Hematopoietic multipotent progenitor cell (in vitro differentiated cells): ENCODE measurements at regions not wholly inside any gene's neighbourhood (a gene's known extent, or its start where the extent isn't known, plus 50 kb on each side); places are given as distances from the start of the nearest gene placed in this dataset.
A peak's percentile ranks its signal among the peaks of the same experiment; 100 is the strongest.
"Not testable (repeated sequence)": the region's sequence is repeated elsewhere in the genome, so short reads cannot be mapped to it uniquely, and the experiment has no call there.

Experiments
- DNase-seq, 3 donors: peaks; one replicate each; pipeline ENCODE4 v3.0.0-alpha.2; 2011 to 2015; ENCODE audit warnings: low read depth in 2 of 3, low spot score in 2 of 3

DNA sequence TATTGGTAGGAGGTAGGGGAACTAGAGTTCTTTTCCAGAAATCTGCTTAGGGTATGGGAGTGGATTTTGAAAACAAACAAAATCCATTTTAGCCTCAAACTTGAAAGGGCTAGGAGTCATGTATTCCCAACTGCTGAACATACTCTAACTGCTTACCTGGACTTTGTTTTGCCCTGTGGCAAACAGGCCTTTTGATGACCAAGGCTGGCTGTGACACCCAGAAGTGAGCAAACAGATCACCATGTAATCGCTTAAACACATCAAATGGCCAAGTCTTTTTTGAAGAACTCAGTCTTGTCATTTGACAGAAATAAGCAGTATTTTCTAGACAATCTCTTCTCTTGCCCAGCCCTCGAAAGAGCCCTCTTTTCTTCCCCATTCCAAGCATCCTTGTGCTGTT is 203.4 kb downstream of the KIT start:
- no peak for DNase-seq

DNA sequence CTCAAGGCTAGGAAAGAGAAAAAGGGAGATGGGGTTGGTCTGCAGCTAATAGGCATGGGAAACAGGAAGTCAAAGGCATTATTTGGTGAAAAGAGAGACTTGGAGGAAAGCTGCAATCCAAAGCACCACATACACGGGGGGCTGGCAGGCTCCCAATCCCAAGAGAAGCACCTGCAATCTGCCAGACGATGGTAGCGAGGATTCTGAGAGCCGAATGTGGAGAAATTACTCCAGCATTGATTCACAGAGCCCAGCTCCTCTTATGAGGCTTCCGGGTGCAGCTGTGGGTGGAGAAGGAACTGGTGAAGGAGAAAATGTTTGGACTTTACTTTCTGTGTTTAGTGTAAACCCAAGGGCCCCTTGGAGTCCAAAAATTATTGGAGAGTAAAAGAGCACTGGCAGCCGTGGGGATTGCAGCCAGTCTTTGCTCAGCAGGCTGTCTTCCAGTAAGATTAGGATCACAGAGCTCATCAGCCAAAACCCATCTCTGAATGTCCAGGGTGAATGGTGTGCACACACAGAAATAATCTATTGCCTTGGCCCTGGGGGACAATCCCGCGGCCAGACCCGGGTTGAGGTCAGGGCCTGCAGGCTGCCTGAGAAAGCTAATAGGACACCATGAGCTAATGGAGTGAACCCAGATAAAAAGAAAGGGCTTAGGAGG is 197.6 kb downstream of the KIT start:
- DNase-seq, result no peak

DNA sequence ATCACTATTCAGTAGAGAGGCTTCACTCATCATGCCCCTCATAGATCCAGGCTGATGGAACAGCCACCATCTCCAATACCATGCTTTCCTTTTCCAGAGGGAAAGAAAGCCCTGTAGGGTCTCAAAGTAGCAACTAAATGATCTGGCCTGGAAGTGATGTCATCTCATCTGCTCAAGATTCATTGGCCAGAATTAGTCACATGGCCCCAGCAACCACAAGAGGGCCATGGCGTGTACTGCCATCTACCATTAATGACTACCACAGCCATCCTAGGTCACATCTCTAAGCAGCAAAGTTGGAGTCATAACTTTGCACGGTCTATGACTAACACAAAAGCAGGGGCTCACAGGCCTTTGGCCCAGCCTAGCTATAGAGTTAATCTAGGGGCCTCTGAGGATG is 194.8 kb downstream of the KIT start:
- no peak for DNase-seq

DNA sequence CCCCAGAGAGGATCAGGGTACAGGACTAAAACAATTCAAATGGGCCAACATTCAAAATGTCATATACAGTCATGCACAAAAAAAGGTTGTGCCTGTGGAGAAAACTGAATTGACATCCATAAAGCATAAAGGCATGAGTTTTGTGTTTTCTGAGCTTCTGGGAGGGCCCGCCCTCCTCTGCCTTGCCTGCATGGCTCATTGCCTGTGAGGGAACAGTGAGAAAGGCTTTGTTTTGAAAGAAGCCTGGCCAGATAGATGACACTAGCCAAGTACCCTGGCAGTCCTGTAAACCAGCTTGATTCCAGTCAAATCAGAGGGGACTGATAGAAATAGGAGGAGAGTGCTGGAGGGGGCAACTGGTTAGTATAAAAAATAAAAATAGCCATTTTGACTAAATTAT is 194.3 kb downstream of the KIT start:
- DNase-seq, result no peak

DNA sequence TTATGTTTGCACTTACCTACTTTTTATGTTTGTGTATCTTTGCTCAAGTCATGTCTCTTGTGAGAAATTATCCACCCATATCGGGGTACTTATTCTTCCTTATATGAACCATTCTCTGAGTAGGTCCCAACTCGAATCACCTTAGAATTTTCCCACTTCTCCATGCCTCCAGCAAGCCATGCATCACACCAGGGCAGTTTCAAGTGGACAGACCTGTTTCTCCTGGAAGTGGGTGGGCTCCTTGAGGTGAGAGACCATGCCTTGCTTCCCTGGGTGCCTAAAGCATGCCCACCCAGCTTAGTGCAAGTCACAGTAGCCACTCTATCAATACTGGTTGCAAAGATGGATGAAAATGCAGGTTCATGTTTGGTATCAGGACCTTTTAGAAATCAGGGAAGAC is 187.2 kb downstream of the KIT start:
- DNase-seq, result no peak

DNA sequence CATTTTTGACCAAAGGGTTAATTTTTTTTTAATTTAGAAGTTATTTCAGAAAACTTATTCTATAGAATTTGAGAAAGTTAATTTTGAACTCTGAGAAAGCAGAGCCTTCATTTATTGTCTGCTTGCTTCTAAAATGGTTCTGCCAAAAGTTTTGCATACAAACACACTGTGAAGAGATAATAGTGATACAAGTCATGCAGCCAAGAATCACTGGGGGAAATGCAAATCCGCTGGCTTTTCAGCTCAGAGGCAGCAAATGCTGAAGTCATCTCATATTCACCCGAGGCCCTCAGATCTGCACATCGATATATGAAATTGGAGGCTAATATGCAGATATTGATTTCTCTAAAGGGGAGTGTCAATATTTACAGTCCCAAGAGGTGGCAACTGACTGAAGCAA is 186.2 kb downstream of the KIT start:
- no peak for DNase-seq

DNA sequence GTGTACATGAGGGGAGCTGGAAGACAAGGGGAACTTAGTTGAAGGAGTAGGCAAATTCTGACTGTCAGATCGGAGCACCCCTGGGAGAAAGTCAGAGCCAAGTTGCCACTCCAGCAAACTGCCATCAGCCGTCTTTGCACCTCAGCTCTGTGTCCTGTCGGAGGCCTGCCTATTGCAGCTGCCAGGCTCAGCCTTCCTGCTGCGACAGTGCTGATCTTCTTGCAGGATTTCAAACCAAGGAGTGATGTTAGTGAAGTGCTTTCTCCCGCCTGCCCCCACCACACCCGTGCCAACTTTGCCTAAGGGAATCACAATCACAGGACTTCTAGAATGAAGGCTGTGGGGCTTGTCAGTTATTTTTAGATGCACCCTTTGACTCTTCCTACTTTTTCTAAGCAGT is 185.3 kb downstream of the KIT start:
- no peak for DNase-seq

DNA sequence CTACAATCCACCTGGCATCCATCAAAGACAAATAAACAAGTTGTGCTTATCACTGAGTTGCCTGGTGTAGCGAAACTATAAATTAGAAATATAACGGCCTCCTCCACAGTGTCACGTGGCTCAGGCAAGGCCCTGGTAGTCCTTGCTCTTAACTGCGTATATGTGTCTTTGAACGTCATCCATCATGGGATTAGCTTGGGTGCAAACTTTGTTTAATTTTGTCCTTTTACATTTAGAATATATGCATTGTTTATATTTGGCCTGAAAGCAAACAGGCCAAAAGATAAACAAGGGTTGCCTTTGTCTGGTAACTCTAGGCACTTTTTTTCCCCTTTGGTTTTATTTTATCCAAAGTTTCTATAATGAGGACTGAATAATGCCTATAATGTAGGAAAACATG is 184.9 kb downstream of the KIT start:
- no peak for DNase-seq

DNA sequence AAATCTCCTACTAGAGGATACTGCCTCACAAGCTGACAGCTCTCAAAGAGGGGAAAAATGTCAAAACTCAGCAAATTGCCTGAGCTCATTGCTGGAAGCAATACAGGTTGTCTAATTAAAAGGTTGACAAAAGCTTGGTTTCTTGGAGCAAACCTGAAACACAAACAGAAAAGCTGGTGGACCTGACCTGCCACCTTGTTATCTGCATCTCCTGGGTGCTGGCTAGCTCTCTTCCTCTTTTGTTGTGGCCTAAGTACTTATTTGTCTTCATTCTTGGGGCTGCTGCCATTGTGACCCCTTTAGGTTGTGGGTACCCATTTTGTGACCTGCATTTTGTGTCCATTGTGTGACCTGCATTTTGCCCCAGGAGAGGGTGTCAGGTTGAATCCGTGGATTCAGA is 184.5 kb downstream of the KIT start:
- no peak for DNase-seq

DNA sequence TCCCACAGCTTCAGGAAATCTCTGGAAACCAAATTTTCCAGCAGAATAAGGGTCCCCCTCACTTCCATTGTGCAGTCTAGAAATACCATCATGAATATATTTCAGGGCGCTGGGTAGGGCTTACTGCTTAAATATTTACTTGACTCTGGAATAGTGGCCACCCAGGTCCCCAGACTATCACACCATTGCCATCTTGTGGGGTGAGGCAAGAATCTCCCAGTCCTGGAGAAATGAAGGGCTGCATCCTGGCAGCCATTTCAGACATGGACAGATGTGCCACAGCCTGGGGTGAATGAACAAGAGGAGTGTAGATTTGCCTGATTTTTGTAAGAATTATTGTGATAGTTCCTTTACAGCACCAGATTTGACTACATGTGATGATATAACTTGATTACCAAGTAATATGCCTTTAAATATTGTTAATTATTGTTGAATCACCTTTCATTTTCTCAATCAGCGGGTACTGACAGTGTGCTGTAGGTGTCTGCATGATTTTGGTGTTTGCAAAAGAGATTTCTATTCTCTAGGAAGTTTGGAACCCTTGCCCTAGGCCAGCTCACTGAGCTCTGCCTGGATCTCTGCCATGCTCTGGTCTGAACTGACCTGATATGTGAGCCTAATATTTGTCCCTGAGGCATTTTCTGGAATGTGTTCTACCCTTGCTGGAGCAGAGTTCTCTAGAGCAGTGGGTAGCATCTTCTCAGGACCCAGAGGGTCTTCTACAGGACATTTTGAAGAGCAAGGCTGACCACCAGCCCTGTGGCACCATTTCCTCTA is 183.4 kb downstream of the KIT start:
- DNase-seq, result peak in 2 of 3 donors; percentile 61 to 84

DNA sequence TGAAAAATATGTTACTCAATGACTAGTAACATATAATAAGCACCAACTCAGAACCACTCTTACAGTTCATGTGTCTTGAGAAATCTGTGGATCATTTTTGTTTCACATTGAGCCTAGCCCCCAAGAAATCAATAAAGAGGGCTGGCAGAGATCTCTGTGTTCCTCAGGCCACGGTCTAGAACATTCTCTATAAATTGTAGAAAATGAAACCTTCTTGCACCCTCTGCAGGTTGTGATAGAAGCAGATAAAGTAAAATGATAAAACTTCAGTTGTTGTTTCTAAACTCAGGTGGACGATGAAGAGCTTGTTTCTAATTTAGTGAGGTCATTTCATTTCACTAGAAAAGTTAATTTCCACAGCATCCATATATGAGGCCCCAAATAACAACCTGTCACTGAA is 182.7 kb downstream of the KIT start:
- DNase-seq, result peak in 2 of 3 donors; percentile 17 to 46

DNA sequence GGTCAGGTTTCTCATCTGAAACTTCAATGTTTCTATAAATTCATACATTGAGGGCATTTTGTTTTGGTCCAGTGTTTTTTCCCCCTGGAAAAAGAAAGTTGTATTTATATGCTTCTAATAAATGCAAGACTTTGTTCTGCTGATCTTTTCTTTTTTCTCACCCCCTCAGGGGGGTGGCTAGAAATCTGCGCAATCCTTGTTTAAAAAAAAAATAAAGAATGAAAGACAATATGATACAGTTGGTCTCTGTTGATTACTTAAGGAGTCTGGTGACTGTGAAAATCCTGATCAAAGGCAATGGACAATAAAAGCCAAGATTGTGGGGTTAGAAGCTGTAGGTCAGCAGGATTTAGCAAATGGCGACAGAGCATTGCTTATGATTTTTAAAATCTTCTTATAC is 180.5 kb downstream of the KIT start:
- no peak for DNase-seq

DNA sequence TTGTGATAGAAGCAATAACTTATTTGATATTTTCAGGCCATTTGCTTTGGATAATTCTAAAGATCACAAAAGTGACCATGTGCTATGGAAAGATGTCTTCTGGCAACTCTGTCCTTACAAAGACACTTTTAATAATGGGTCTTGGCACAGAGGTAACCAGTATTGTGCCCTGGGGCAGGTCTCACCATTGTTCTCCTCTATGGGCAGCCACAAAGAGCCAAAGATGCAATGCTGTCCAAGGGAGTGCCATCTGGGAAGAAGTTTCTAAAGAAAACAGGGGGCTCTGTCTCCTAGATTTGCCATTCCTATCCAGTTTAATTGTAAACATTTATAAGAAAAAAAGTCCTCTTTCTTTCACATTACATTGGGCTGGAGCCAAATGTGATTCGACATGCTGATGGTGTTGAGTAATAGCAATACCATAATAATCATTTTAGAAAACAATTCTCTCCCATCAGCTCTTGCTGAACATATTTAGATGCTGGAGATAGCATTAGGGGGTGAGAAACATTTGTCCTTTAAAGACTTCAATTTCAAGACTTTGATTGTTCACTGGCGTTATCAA is 179.9 kb downstream of the KIT start:
- DNase-seq, result no peak

DNA sequence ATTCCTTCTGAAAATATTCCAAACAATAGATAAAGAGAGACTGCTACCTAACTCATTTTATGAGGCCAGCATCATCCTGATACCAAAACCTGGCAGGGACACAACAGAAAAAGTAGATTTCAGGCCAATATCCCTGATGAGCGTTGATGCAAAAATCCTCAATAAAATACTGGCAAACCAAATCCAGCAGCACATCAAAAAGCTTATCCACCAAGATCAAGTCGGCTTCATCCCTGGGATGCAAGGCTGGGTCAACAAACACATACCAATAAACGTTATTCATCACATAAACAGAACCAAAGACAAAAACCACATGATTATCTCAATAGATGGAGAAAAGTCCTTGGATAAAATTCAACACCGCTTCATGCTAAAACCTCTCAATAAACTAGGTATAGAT is 170.6 kb downstream of the KIT start:
- DNase-seq, result not testable (repeated sequence)

DNA sequence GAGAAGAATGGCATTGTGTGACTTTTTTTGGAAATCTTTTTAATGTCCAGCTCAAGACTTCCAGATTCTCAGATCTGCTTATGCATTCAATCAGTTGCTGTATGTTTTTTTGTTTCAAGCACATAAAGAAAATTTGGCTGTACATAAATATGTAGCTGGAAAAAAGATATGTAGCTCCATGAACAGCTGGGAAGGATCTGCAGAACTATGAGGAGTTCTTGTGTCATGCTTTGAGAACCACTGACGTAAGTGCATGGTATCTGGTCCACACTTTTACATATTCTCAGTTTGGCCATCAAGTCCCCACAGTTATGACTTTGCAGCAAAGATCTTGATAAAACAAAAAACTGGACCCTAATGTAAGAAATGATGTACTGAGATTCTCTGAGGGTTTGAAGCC is 165.9 kb downstream of the KIT start:
- DNase-seq, result no peak

DNA sequence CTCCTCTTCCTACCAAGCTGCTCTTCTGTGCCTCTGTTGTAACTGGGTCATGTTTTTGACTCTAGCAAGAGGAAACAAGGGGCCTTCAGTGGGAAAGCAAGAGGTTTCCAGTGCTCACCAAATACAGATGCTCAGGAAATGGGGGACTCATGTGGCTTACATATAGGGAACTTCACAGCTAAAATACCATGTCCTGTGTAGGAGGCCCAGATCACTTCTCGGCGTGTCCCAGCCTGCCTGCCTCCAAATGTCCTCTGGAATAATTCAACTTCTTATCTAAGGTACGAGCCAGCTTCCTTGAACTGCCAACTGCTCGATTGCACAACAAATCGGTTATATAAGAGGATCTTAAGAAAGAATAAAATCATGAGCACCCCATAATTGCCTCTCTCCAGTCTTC is 161.3 kb downstream of the KIT start:
- peak in 2 of 3 donors; percentile 55 to 88 for DNase-seq

DNA sequence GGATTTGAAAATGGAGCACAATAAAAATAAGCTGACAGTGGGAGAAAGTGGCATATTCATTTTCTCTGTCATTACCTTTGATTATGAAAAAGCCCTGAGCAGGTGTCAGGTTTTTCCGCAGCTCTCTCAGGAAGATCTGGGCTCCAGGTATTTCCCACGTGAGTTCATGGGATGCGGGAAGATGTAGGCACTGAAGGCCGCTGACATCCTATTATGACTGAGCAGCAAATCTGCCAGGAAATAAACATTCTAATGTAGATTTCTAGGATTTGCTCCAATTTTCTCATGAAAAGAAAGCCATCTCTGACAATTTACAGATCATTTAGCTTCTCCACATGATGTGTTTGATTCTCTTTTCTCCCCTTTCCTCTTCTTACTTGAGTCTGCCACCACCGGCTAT is 160.7 kb downstream of the KIT start:
- no peak for DNase-seq

DNA sequence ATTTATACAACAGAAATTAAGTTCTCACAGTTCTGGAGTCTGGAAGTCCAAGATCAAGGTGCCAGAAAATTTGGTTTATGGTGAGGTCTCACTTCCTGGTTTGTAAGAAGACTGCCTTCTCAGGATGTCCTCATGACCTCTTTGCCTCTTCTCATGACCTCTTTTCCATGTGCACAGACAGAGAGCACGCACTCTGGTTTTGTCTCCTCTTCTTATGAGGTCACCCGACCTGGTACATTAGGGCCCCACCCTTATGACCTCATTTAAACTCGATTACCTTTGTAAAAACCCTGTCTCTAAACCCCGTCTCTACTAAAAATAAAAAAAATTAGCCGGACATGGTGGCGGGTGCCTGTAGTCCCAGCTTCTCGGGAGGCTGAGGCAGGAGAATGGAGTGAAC is 155.9 kb downstream of the KIT start:
- DNase-seq, result no peak

DNA sequence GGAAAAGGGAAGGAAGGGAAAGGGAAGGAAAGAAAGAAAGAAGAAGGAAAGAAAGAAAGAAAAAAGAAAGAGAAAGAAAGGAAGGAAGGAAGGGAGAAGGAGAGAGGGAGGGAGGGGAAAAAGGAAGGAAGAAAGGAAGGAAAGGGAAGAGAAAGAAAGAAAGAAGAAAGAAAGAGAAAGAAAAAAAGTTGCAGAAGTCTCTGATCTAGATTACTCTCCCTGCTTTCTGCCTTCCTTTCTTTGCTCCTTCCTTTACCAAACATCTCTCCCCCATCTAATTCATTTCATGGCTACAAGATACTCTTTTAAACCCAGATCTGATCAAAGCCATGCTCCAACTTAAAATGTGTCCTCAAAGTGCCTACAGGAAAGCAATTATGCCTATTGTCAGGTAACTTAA is 148.6 kb downstream of the KIT start:
- DNase-seq, result no peak

DNA sequence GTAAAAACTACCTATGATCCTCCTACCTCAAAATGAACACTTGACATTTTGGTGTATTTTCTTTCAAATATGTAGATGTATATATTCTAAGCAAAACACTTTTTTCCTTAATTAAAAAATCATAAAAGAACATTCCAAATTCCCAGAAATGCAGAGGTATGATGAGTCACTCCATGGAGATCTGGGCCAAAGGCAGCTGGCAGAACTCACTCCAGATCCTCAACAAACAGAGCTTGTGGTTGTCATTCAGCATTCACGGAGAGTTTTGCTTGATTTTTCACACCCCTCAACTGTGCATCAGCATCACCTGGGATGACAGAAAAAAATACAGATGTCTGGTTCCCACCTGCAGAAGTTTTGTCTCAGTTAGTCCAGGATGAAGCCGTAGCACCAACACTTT is 144.6 kb downstream of the KIT start:
- DNase-seq, result no peak

DNA sequence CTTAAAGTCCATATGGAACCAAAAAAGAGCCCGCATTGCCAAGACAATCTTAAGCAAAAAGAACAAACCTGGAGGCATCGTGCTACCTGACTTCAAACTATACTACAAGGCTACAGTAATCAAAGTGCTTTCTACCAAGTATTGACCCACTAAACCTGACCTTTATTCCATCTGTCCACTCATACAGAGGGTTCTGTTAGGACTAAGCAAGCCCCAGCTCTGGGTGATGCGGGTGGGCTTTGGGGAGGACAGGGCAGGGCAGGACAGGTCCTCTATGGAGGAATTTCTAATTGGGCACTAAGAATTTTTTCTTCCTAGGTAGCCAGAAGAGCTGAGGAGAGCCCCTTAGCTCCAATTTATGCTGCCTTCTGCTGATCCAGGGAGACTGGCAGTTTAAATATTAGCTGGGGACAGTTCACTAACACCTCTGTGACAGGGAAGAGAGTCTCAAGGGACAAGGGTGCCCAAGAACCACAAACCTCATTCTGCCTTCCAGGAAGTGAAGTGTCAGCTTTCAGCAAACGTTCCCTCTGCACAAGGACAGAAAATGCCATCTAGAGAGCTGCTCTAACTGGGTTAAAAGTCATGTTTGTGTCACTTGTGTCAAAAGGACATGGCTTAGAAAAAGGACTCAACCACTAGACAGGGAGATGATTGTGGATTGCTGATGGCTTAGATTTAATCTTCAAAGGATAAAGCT is 143.2 kb downstream of the KIT start:
- DNase-seq, result peak in 1 of 3 donors; percentile 58

DNA sequence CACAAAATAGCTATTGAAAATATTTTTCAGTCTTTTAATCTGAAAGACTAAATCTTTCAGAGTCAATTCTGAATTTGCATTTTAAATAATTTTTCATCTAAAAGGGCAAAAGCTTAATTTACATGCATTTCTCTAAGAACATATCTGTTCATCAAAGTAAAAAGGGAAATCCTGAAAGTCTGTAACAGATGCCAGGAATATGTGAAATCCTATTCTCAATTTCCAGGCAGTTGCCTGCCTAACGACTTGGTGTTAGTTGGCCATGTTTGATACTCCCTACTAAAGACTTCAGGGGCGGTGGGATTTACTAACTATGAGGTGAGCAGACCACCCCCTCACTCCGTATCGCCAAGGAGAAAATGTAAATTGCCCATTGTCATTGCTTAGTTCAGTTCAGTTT is 136.8 kb downstream of the KIT start:
- DNase-seq, result no peak
